ENCODE measurements at regions not wholly inside any gene's neighbourhood (a gene's known extent, or its start where the extent isn't known, plus 50 kb on each side); places are given as distances from the start of the nearest gene placed in this dataset.

DNA sequence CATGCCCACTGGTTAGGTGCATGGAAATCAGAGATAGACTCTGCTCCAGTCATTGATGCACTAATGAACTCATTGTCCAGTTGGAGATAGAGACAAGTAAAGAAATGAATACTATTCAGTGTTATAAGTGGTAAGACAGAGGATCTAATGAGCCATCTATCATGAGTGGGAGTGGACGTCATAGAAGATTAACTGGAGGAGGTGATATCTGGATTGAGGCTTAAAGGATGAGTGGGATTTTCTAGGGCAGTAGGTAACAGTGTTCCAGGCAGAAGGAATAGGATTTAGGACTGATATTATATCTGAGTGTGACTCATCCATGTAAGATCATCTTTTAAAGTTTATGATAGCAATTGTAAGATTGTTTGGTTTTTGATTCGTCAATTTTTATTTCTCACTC lies 152.2 kb upstream of the CSNK1A1L start:
- H3K36me3 Mint-ChIP-seq = peaks cover 0 to 9% (median 0%) of the 10 kb centered on the region in 3 donors
- no peaks in the 10 kb centered on the region for H3K4me1 Mint-ChIP-seq
- H3K9me3 Mint-ChIP-seq = peaks cover 14 to 26% (median 18%) of the 10 kb centered on the region in 9 donors
- H3K4me3 Mint-ChIP-seq = no peak overlapping the region
- POLR2A ChIA-PET = no interaction called here
- peaks cover 0 to 2% (median 0%) of the 10 kb centered on the region in 5 donors for H3K27me3 Mint-ChIP-seq
- H3K27ac Mint-ChIP-seq = no peak overlapping the region
- DNase-seq (no peak), ATAC-seq (no peak)

GRCh38 chr13:37257051-37257450 lies 151.6 kb upstream of the CSNK1A1L start:
- no peak for DNase-seq
- Mint-ChIP-seq H3K27ac (no peak overlapping the region), H3K4me3 (no peak overlapping the region), H3K4me1 (no peaks in the 10 kb centered on the region), H3K27me3 (peaks cover 0 to 2% (median 0%) of the 10 kb centered on the region in 5 donors), H3K9me3 (peaks cover 14 to 26% (median 18%) of the 10 kb centered on the region in 9 donors), H3K36me3 (peaks cover 0 to 9% (median 0%) of the 10 kb centered on the region in 3 donors)
- ATAC-seq = no peak
- POLR2A ChIA-PET = no interaction called here

DNA sequence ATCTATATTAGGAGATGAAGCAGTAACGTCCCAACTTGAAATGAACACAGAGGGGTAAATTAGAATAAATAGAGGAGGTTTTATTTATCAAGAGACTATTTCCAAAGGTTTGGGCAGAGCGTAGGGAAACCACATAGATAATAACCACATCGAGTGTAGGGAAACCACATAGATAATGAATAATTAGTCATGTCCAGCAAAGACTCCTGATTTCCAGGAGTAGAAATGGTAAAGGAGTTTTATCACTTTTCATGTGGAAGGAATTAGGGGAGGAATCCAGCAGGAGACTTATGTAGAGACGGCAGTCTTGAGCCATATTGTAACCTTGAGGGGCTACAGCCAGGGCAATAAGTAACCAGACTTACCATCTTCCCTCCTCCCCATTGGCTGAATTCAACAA lies 136.3 kb upstream of the CSNK1A1L start:
- peaks cover 0 to 4% (median 0%) of the 10 kb centered on the region in 5 donors for H3K27me3 Mint-ChIP-seq
- H3K4me1 Mint-ChIP-seq = no peaks in the 10 kb centered on the region
- H3K36me3 Mint-ChIP-seq = peaks cover 0 to 5% (median 2%) of the 10 kb centered on the region in 3 donors
- ATAC-seq (no peak), DNase-seq (no peak)
- no peak overlapping the region for H3K27ac Mint-ChIP-seq
- POLR2A ChIA-PET = no interaction called here
- peaks cover 4 to 24% (median 10%) of the 10 kb centered on the region in 9 donors for H3K9me3 Mint-ChIP-seq
- no peak overlapping the region for H3K4me3 Mint-ChIP-seq

DNA sequence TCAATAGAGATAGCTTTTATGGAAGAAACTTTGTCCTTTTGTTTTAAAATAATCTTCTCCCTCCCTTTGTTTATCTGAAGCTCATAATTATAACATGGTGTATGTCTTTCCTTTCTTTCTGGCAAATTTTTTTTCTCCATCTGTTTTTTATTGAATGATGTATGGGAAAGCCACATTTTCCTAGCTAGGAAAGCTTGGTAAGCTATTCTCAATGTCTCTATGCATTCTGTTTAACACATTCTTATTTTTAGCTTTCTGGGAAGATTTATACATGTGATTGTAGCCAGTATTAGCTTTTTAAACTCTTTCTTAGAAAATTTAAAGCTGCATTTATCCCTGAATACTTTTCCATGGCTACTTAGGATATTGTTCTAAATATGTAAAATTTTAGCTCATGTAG lies 124.9 kb upstream of the CSNK1A1L start:
- no peak for DNase-seq
- peaks cover 0 to 15% (median 0%) of the 10 kb centered on the region in 3 donors for H3K36me3 Mint-ChIP-seq
- H3K4me3 Mint-ChIP-seq = no peak overlapping the region
- no peaks in the 10 kb centered on the region for H3K4me1 Mint-ChIP-seq
- POLR2A ChIA-PET = no interaction called here
- no peaks in the 10 kb centered on the region for H3K27me3 Mint-ChIP-seq
- H3K27ac Mint-ChIP-seq = no peak overlapping the region
- no peak for ATAC-seq
- peaks cover 2 to 33% (median 16%) of the 10 kb centered on the region in 9 donors for H3K9me3 Mint-ChIP-seq

DNA sequence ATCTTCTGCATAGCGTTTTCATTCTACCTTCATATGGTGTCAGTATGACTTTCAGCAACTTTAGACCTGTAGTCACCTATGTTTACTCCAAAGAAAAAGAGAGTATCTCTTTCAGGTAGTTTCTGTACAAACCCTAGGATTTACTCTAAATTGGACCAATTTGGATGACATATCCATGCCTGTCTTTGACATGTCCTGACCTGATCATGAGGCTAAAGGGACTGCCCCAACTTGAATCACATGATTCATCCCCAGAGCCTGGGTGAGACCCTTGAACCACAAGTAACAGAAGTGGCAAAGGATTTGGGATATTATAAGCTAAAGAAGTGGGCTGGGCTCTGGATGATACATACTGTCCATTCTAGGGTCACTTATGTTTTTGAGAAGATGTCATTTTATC lies 124.5 kb upstream of the CSNK1A1L start:
- Mint-ChIP-seq H3K4me3 (no peak overlapping the region), H3K4me1 (no peaks in the 10 kb centered on the region), H3K9me3 (peaks cover 2 to 34% (median 15%) of the 10 kb centered on the region in 9 donors), H3K36me3 (peaks cover 0 to 15% (median 0%) of the 10 kb centered on the region in 3 donors), H3K27ac (no peak overlapping the region), H3K27me3 (no peaks in the 10 kb centered on the region)
- DNase-seq (no peak), ATAC-seq (no peak)
- POLR2A ChIA-PET = no interaction called here

DNA sequence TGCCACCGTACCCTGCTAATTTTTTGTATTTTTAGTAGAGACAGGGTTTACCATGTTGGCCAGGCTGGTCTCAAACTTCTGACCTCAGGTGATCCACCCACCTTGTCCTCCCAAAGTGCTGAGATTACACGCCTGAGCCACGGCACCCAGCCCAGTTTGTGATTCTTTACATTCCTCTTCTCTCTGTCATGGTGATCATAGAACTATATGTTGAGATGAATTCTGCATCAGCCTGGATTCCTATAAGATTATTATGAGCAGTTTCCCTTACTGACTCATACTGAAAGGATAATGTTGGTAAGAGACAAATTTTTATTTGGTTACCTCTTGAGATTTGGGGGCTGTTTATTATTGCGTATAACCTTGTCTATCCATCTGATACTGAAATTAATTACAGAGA lies 121.5 kb upstream of the CSNK1A1L start:
- H3K27me3 Mint-ChIP-seq = no peaks in the 10 kb centered on the region
- no peak overlapping the region for H3K4me3 Mint-ChIP-seq
- no peaks in the 10 kb centered on the region for H3K4me1 Mint-ChIP-seq
- peaks cover 12 to 42% (median 22%) of the 10 kb centered on the region in 9 donors for H3K9me3 Mint-ChIP-seq
- no peaks in the 10 kb centered on the region for H3K36me3 Mint-ChIP-seq
- DNase-seq (no peak), ATAC-seq (no peak)
- POLR2A ChIA-PET = no interaction called here
- H3K27ac Mint-ChIP-seq = no peak overlapping the region

- DNase-seq (no peak), ATAC-seq (no peak)
- H3K4me1 Mint-ChIP-seq = no peaks in the 10 kb centered on the region
- POLR2A ChIA-PET = no interaction called here
- peaks cover 10 to 42% (median 22%) of the 10 kb centered on the region in 9 donors for H3K9me3 Mint-ChIP-seq
- no peak overlapping the region for H3K4me3 Mint-ChIP-seq
- H3K27me3 Mint-ChIP-seq = no peaks in the 10 kb centered on the region
- H3K27ac Mint-ChIP-seq = no peak overlapping the region
- H3K36me3 Mint-ChIP-seq = no peaks in the 10 kb centered on the region
These were observed 120.1 kb upstream of the CSNK1A1L start for GRCh38 chr13:37225414-37226070.

DNA sequence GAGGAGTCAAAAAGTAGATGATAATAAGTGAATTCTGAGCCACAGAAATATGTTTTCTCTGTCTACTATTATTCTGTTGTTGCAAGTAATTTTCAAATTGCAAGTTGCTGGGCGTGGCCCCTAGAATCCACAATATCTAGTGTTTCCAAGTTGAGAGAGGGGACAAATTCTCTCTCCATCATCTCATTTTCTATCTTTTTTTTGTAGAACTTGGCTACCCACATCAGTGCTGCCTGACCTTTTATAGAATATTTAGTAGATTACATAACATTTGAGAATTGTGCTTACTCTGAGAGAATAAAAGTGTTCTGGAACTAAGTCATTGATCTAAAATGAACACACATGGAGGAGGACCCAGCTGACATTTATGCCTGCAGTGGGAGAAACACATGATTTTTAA lies 110.9 kb upstream of the CSNK1A1L start:
- Mint-ChIP-seq H3K27ac (no peak overlapping the region), H3K27me3 (no peaks in the 10 kb centered on the region), H3K36me3 (no peaks in the 10 kb centered on the region), H3K9me3 (peaks cover 0 to 15% (median 6%) of the 10 kb centered on the region in 9 donors), H3K4me1 (no peaks in the 10 kb centered on the region), H3K4me3 (no peak overlapping the region)
- no peak for ATAC-seq
- POLR2A ChIA-PET = no interaction called here
- no peak for DNase-seq

GRCh38 chr13:37212826-37213225 lies 107.4 kb upstream of the CSNK1A1L start:
- H3K4me3 Mint-ChIP-seq = no peak overlapping the region

GRCh38 chr13:37211487-37211886 lies 106.0 kb upstream of the CSNK1A1L start:
- peaks cover 0 to 7% (median 2%) of the 10 kb centered on the region in 9 donors for H3K9me3 Mint-ChIP-seq
- POLR2A ChIA-PET = no interaction called here
- H3K4me3 Mint-ChIP-seq = no peak overlapping the region
- H3K27ac Mint-ChIP-seq = no peak overlapping the region
- no peaks in the 10 kb centered on the region for H3K27me3 Mint-ChIP-seq
- H3K4me1 Mint-ChIP-seq = peaks cover 0 to 2% (median 0%) of the 10 kb centered on the region in 4 donors
- ATAC-seq (no peak), DNase-seq (no peak)
- no peaks in the 10 kb centered on the region for H3K36me3 Mint-ChIP-seq

More at GRCh38 chr13:37212826-37213225, 107.4 kb upstream of the CSNK1A1L start:
- POLR2A ChIA-PET = no interaction called here
- ATAC-seq (no peak), DNase-seq (no peak)
- H3K9me3 Mint-ChIP-seq = peaks cover 0 to 7% (median 4%) of the 10 kb centered on the region in 9 donors
- H3K36me3 Mint-ChIP-seq = no peaks in the 10 kb centered on the region
- H3K27me3 Mint-ChIP-seq = no peaks in the 10 kb centered on the region
- no peak overlapping the region for H3K27ac Mint-ChIP-seq
- peaks cover 0 to 2% (median 0%) of the 10 kb centered on the region in 4 donors for H3K4me1 Mint-ChIP-seq

DNA sequence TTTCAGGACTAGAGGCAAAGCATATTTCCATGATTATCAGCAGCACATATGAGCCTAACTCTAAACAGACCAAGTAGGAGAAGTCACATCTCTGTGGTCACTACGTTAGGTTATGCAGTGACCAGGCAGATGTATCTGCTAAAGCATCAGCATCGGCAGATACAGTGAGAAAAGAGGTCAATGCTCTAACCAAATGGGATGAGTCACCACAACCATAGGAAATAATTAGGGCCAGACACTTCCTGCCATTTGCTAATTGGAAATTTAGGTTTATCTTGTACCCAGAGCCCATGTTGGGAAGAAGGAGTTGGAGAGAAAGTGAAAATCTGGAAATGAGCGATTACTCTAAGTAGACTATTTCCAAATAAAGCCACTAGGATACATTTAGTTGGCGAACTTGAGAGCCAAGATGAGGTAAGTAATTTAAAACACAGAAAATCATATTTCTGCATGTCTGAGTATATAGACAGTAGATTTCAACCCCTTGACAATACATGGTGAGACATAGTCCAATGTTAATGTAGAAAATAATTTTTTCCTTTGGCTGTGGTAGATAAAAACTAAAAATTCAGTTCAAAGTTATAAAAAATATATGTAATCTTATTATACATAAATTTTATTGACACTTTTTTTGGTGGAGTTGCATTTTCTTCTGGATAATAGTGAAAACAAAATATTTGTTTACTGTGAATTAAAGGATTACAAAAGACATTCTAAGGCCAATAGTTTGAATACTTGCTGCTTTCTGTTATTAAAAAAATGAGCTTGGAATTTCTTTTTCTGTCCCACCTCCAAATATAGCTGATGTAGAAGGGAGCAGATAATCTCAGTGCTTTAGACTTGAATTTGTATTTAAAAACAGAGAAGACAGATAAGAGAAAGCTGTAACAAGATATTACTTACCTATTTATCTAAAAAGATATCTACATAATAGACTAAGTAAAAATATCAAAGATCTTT lies 104.4 kb upstream of the CSNK1A1L start:
- no peaks in the 10 kb centered on the region for H3K27me3 Mint-ChIP-seq
- peaks cover 0 to 2% (median 0%) of the 10 kb centered on the region in 4 donors for H3K4me1 Mint-ChIP-seq
- no peak overlapping the region for H3K4me3 Mint-ChIP-seq
- H3K9me3 Mint-ChIP-seq = peaks cover 0 to 4% (median 0%) of the 10 kb centered on the region in 9 donors
- POLR2A ChIA-PET = no interaction called here
- DNase-seq = no peak
- H3K36me3 Mint-ChIP-seq = no peaks in the 10 kb centered on the region
- no peak for ATAC-seq
- no peak overlapping the region for H3K27ac Mint-ChIP-seq

- POLR2A ChIA-PET = no interaction called here
- H3K27ac Mint-ChIP-seq = no peak overlapping the region
- H3K36me3 Mint-ChIP-seq = no peaks in the 10 kb centered on the region
These were observed 102.4 kb upstream of the CSNK1A1L start for GRCh38 chr13:37207691-37208451.

More at GRCh38 chr13:37207691-37208451, 102.4 kb upstream of the CSNK1A1L start:
- Mint-ChIP-seq H3K4me1 (peaks cover 0 to 2% (median 0%) of the 10 kb centered on the region in 4 donors), H3K9me3 (peaks cover 0 to 4% (median 0%) of the 10 kb centered on the region in 9 donors), H3K4me3 (no peak overlapping the region), H3K27me3 (no peaks in the 10 kb centered on the region)
- ATAC-seq = no peak
- no peak for DNase-seq
